HG03175 (cell line): ENCODE measurements at regions not wholly inside any gene's neighbourhood (a gene's known extent, or its start where the extent isn't known, plus 50 kb on each side); places are given as distances from the start of the nearest gene placed in this dataset.
"Not testable (repeated sequence)": the region's sequence is repeated elsewhere in the genome, so short reads cannot be mapped to it uniquely, and the experiment has no call there.

Source experiments
- ATAC-seq: cut with Tn5 transposase; IDR thresholded peaks from one replicate; pipeline ENCODE4 v1.9.1; 2021; ENCODE audit warnings: mild to moderate bottlenecking, moderate library complexity; ENCODE audit not compliant: unreplicated experiment

- no peak for ATAC-seq
These were observed 259.2 kb downstream of the MATN1 start for GRCh38 chr1:30464187-30464617.

GRCh38 chr1:30462826-30463425 is 260.5 kb downstream of the MATN1 start:
- ATAC-seq, result no peak

GRCh38 chr1:30462166-30462565 is 261.2 kb downstream of the MATN1 start:
- ATAC-seq, result no peak

- ATAC-seq, result no peak
These were observed 261.7 kb downstream of the MATN1 start for GRCh38 chr1:30461640-30462039.

GRCh38 chr1:30460661-30461060 is 262.7 kb downstream of the MATN1 start:
- no peak for ATAC-seq

DNA sequence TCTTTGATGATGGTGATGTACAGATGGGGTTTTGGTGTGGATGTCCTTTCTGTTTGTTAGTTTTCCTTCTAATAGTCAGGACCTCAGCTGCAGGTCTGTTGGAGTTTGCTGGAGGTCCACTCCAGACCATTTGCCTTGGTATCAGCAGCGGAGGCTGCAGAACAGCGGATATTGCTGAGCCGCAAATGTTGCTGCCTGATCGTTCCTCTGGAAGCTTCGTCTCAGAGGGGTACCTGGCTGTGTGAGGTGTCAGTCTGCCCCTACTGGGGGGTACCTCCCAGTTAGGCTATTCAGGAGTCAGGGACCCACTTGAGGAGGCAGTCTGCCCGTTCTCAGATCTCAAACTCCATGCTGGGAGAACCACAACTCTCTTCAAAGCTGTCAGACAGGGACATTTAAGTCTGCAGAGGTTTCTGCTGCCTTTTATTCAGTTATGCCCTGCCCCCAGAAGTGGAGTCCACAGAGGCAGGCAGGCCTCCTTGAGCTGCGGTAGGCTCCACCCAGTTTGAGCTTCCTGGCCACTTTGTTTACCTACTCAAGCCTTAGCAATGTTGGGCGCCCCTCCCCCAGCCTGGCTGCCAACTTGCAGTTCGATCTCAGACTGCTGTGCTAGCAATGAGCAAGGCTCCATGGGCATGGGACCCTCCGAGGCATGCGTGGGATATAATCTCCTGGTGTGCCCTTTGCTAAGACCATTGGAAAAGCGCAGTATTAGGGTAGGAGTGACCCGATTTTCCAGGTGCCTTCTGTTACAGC is 264.5 kb downstream of the MATN1 start:
- ATAC-seq, result not testable (repeated sequence)

DNA sequence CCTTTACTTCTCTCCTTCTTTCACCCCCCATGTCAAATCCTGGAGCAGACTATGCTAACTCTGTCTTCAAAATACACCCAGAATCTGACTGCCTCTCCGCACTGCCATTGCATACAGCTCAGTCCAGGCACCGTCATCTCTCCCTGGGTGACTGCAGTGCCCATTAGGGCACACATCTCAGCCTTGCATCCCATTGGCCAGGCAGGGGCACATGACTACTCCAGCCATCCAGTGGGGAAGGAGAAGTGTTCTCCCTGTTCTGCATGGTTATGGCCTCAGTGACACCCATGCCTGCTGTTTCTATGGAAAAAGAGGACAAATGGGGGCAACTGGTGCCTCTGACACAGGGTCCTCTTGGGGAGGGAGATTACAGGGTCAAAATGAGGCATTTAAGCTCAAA is 270.5 kb downstream of the MATN1 start:
- ATAC-seq, result no peak

GRCh38 chr1:30452170-30452569 is 271.2 kb downstream of the MATN1 start:
- ATAC-seq, result no peak

- ATAC-seq, result no peak
These were observed 271.8 kb downstream of the MATN1 start for GRCh38 chr1:30451532-30452125.

GRCh38 chr1:30450818-30451233 is 272.6 kb downstream of the MATN1 start:
- ATAC-seq, result no peak

DNA sequence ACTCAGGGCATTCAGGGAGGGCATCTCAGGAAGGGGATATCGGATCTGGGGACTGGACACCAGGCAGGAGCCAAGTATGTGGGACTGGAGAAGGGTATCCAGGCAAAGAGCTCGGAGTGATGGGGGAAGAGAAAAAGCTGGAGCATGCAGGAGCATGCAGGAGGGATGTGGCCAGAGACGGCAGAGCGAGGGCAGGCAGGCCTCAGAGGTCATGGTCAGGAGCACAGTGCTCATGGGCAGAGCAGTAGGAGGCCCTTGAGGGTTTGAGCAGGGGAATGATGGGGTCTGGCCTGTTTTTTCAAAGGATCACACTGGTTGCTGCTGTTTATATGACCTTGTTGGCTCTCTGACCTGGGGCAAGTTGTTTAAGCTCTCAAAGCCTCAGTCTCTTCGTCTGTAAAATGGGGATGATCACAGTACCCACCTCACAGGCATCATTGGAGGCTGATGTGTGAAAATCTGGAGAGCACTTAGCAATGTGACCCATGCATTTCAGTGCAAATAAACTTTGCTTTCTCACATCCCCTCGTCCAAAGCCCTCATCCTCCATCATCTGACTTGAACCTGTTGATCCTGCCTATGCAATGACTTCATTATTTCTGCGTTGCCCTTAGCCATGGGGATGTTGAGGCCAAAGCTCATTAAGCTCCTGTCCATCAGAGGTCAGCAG is 273.1 kb downstream of the MATN1 start:
- no peak for ATAC-seq

GRCh38 chr1:30449428-30450147 is 273.8 kb downstream of the MATN1 start:
- ATAC-seq, result no peak

GRCh38 chr1:30449003-30449402 is 274.4 kb downstream of the MATN1 start:
- ATAC-seq, result no peak

GRCh38 chr1:30447701-30448100 is 275.7 kb downstream of the MATN1 start:
- no peak for ATAC-seq

DNA sequence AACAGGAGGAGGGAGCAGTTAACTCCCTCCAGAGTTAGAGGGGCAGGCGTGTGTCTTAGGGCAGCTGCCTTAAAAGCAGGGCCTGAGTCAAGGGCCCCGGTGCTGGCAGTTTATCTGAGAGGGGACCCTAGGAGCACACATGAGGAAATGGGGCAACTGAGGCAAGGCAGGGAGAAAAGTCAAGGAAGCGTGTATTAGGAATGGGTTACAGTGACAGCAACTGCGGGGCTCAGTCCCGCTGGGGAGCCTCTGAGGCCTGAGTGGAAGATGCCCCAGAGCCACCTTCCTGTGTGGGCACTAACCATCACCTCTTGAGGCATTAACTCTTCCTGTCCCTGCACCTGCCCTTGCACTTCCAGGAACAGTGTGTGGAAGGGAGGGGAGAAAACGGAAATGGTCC is 276.3 kb downstream of the MATN1 start:
- no peak for ATAC-seq

DNA sequence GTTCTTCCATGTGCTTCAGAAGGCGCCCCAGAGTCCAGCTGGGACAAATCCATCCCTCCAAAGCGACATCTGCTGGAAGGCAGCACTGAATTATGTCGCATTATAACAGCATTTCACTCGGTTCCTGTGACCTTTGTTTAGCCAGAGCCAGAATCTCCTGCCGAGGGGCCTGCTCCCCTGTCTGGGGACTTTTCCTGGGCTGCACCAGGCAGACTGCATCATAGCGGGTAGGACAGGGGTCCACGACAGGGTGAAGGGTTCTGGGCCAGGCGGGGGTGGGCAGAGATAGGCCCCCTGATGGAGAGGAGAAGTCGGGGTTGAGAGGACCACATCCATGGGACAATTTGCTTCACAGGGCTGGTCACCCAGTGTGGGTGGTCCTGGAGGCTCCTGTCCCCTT is 276.9 kb downstream of the MATN1 start:
- no peak for ATAC-seq

DNA sequence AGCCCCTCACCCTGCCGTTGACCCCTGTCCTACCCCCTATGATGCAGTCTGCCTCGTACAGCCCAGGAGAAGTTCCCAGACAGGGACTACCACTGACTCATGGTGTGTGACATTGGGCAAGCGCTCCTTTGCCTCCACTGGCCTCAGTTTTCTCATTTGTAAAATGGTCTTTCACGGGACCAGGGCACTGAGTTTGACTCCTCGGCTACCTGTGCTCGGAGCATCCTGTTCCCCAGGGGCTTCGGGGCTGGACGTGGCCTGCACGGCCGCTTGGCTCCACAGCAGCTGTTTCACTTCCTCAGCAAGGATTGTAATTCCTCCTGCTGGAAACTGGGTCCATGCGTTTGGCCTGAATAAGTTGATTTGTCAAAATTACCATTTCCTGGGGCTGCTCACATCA is 277.3 kb downstream of the MATN1 start:
- ATAC-seq, result no peak

DNA sequence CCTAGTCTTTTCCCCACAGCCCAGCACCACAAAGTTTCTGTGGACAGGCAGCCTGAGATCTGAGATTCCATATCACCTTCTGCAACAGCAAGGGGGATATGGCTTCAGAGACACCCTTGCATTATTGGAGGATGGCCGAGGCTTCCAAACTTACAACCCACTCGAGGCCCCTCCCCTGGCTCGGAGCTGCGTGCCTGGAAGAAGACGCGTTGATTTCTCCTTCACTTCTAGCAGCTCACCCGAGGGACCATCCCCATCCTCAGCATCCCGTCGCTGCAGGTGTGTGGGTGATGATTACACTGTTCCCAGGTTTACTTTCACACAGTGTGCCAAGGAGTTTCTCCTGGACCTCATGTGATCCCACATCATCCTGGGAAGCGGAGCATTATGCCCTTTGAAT is 277.9 kb downstream of the MATN1 start:
- no peak for ATAC-seq

DNA sequence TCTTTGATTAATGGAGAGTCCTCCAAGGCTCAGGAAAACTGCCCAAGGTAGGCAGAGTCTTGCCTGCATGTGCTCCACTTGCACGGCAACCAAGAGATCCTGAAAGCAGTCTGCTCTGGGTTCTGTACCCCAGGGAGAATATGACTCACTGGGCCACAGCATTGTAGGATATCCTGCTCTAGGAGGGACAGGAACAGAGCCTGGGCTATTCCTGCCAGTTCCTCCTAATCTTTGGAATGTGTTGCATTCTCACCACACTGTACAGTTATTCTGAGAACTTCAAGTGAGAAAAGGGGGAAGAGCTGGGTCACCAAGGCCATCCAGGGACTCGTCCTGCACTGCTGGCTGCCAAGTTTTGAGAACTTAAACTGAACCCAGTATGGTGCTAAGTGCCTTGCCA is 278.5 kb downstream of the MATN1 start:
- ATAC-seq, result no peak

- no peak for ATAC-seq
These were observed 279.0 kb downstream of the MATN1 start for GRCh38 chr1:30444401-30444800.

DNA sequence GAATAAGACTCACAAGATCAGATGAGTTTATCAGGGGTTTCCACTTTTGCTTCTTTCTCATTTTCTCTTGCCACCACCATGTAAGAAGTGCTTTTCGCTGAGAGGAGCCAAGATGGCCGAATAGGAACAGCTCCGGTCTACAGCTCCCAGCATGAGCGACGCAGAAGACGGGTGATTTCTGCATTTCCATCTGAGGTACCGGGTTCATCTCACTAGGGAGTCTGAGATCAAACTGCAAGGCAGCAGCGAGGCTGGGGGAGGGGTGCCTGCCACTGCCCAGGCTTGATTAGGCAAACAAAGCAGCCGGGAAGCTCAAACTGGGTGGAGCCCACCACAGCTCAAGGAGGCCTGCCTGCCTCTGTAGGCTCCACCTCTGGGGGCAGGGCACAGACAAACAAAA is 285.1 kb downstream of the MATN1 start:
- ATAC-seq, result not testable (repeated sequence)
